HepG2 (cell line): ENCODE measurements at regions not wholly inside any gene's neighbourhood (a gene's known extent, or its start where the extent isn't known, plus 50 kb on each side); places are given as distances from the start of the nearest gene placed in this dataset.

Source experiments
- ATAC-seq: fragments of 200-7000 bp; cut with Tn5 transposase; 3 replicates; pipeline ENCODE4 v1.9.1; 2020; ENCODE audit warnings: mild to moderate bottlenecking, moderate library complexity
- BruUV-seq: library from RNA; stranded (reverse); fragments of 400-500 nt; replicated peaks from 2 replicates; lab custom pipeline; 2021; lab: Mats Ljungman, UMichigan
- CTCF ChIA-PET: fragments of 300-600 bp; formaldehyde crosslinking; extraction: SDS; loops from one replicate; lab custom pipeline; 2021; ENCODE audit warnings: low total read pairs, inconsistent platforms, low intra/inter-chr PET ratio; lab: Yijun Ruan, JAX
- POLR2A ChIA-PET: fragments of 350-600 bp; sonication (Branson Sonifier 250); formaldehyde crosslinking; loops from one replicate; lab custom pipeline; 2020; ENCODE audit warnings: antibody characterized with exemption, inconsistent platforms; lab: Yijun Ruan, JAX
- DNase-seq: peaks from one replicate; pipeline ENCODE4 v3.0.0-alpha.2; 2015; ENCODE audit warnings: low spot score
- FAIRE-seq: peaks from 3 replicates; lab custom pipeline; 2011; peaks lifted over from hg19 to GRCh38; lab: Jason Lieb, UNC
- H2AFZ ChIP-seq: one replicate; pipeline ENCODE4 v1.6.1; 2011; ENCODE audit warnings: low read length, inconsistent platforms
- H3K27ac ChIP-seq: fragments of 300-600 bp; 3 replicates; pipeline ENCODE4 v1.8.0; 2011; ENCODE audit warnings: mixed run types, mild to moderate bottlenecking, mixed read lengths, low read length, inconsistent platforms; ENCODE audit not compliant: insufficient read depth; ENCODE audit errors: extremely low read length
- H3K27me3 ChIP-seq, 2 experiments: fragments of 200-600 bp in 1 of 2; 2 replicates in 1 of 2; 3 replicates in 1 of 2; pipeline versions ENCODE4 v1.6.0 to v1.8.0; 2011; ENCODE audit warnings: low read length in 2 of 2, mild to moderate bottlenecking in 2 of 2, moderate library complexity in 2 of 2, inconsistent platforms in 1 of 2; ENCODE audit not compliant: insufficient read depth in 2 of 2, control insufficient read depth in 1 of 2
- H3K36me3 ChIP-seq, 2 experiments: fragments of 200-600 bp in 1 of 2; replicated peaks in 1 of 2; 2 replicates in 1 of 2; 3 replicates in 1 of 2; pipeline versions ENCODE4 v1.5.1 to v1.8.0; 2011; ENCODE audit warnings: low read length in 2 of 2, inconsistent platforms in 1 of 2; ENCODE audit not compliant: insufficient read depth in 2 of 2, control insufficient read depth in 1 of 2
- H3K4me1 ChIP-seq: 2 replicates; pipeline ENCODE4 v1.5.1; 2012; ENCODE audit warnings: low read length, inconsistent platforms; ENCODE audit not compliant: insufficient read depth
- H3K4me2 ChIP-seq: 2 replicates; pipeline ENCODE4 v1.6.0; 2011; ENCODE audit warnings: low read depth, low read length, inconsistent platforms
- H3K4me3 ChIP-seq, 3 experiments: fragments of 200-600 bp in 1 of 3; sonication (generic), shearing (Covaris generic) in 1 of 3; replicated peaks in 1 of 3; 2 replicates each; pipeline ENCODE4 v1.5.1; 2011 to 2016; ENCODE audit warnings: low read length in 3 of 3, inconsistent platforms in 2 of 3, low read depth in 2 of 3, mild to moderate bottlenecking in 2 of 3, control low read depth in 1 of 3, mixed read lengths in 1 of 3; ENCODE audit not compliant: insufficient read depth in 1 of 3
- H3K79me2 ChIP-seq: one replicate; pipeline ENCODE4 v1.6.1; 2011; ENCODE audit warnings: low read length, inconsistent platforms; ENCODE audit not compliant: insufficient read depth
- H3K9ac ChIP-seq: 2 replicates; pipeline ENCODE4 v1.6.0; 2011; ENCODE audit warnings: mild to moderate bottlenecking, low read depth, low read length, inconsistent platforms; ENCODE audit not compliant: insufficient read depth
- H3K9me3 ChIP-seq: 2 replicates; pipeline ENCODE4 v1.5.1; 2012; ENCODE audit warnings: mild to moderate bottlenecking, low read length
- H4K20me1 ChIP-seq: 2 replicates; pipeline ENCODE4 v1.6.0; 2011; ENCODE audit warnings: inconsistent platforms, mild to moderate bottlenecking, low read length, moderate library complexity; ENCODE audit not compliant: insufficient read depth
- ERF ChIP-seq: IDR thresholded peaks from 2 replicates; pipeline ENCODE4 v1.6.1; 2018; ENCODE audit warnings: missing biosample characterization, missing genetic modification reagents
- ETV5 ChIP-seq: IDR thresholded peaks from 2 replicates; pipeline ENCODE4 v1.6.1; 2018; ENCODE audit warnings: missing biosample characterization, missing genetic modification reagents, inconsistent platforms, borderline replicate concordance
- HIVEP1 ChIP-seq: sonication (generic); formaldehyde crosslinking; IDR thresholded peaks from 2 replicates; pipeline ENCODE4 v1.4.0; 2020; ENCODE audit warnings: mild to moderate bottlenecking, missing genetic modification reagents
- HMGXB4 ChIP-seq, 2 experiments: sonication (generic) in 1 of 2; formaldehyde crosslinking in 1 of 2; IDR thresholded peaks; 2 replicates each; pipeline versions ENCODE4 v1.4.0 to v1.6.1; 2018 to 2020; ENCODE audit warnings: missing genetic modification reagents in 2 of 2, borderline replicate concordance in 1 of 2, low read depth in 1 of 2, mild to moderate bottlenecking in 1 of 2, missing biosample characterization in 1 of 2
- NR2C2 ChIP-seq: sonication (generic); formaldehyde crosslinking; IDR thresholded peaks from 2 replicates; pipeline ENCODE4 v1.4.0; 2020; ENCODE audit warnings: missing genetic modification reagents, mild to moderate bottlenecking, moderate library complexity, borderline replicate concordance
- PHF20 ChIP-seq: sonication (generic); formaldehyde crosslinking; IDR thresholded peaks from 2 replicates; pipeline ENCODE4 v1.5.0; 2020; ENCODE audit warnings: mild to moderate bottlenecking, missing genetic modification reagents
- PLSCR1 ChIP-seq: sonication (generic); formaldehyde crosslinking; IDR thresholded peaks from 2 replicates; pipeline ENCODE4 v1.5.0; 2020; ENCODE audit warnings: missing genetic modification reagents, mild to moderate bottlenecking, borderline replicate concordance
- SETDB1 ChIP-seq: sonication (generic); formaldehyde crosslinking; IDR thresholded peaks from 2 replicates; pipeline ENCODE4 v1.5.1; 2020; ENCODE audit warnings: missing genetic modification reagents, mild to moderate bottlenecking, borderline replicate concordance
- TFE3 ChIP-seq: IDR thresholded peaks from 2 replicates; pipeline ENCODE4 v1.6.1; 2016
- ZBTB39 ChIP-seq: sonication (generic); formaldehyde crosslinking; IDR thresholded peaks from 2 replicates; pipeline ENCODE4 v1.5.0; 2020; ENCODE audit warnings: missing genetic modification reagents
- ZC3H4 ChIP-seq: sonication (generic); formaldehyde crosslinking; IDR thresholded peaks from 2 replicates; pipeline ENCODE4 v1.4.0; 2020; ENCODE audit warnings: missing genetic modification reagents, borderline replicate concordance
- ZFYVE20 ChIP-seq: sonication (generic); formaldehyde crosslinking; IDR thresholded peaks from 2 replicates; pipeline ENCODE4 v1.8.0; 2023; ENCODE audit warnings: low read depth, mild to moderate bottlenecking, moderate library complexity, missing genetic modification reagents, borderline replicate concordance
- ZNF343 ChIP-seq: sonication (generic); formaldehyde crosslinking; IDR thresholded peaks from 2 replicates; pipeline ENCODE4 v1.4.0; 2020; ENCODE audit warnings: mild to moderate bottlenecking, missing genetic modification reagents
- ZNF570 ChIP-seq: sonication (generic); formaldehyde crosslinking; IDR thresholded peaks from 2 replicates; pipeline ENCODE4 v1.4.0; 2020; ENCODE audit warnings: mild to moderate bottlenecking, missing genetic modification reagents, borderline replicate concordance
- ZNF629 ChIP-seq: sonication (generic); formaldehyde crosslinking; conservative IDR thresholded peaks from 2 replicates; pipeline ENCODE4 v1.5.0; 2020; ENCODE audit warnings: missing genetic modification reagents
- ZNF879 ChIP-seq: sonication (generic); formaldehyde crosslinking; IDR thresholded peaks from 2 replicates; pipeline ENCODE4 v1.8.1; 2023; ENCODE audit warnings: missing genetic modification reagents
- WGBS: methylation state at CpG from one replicate; pipeline ENCODE4 v1.1.6; 2017; ENCODE audit warnings: low lambda C conversion rate; 5-methylcytosine and 5-hydroxymethylcytosine counted together
- in situ Hi-C: cut with HindIII; loops from 2 replicates; pipeline ENCODE4 v1.10.0; 2017; ENCODE audit warnings: low pct_unique_long_range_greater_than_20kb; ENCODE audit not compliant: extremely low pct_ligation_motif_present
- intact Hi-C: fragments of 100-400 bp; cut with micrococcal nuclease; formaldehyde crosslinking; loops from one replicate; pipeline ENCODE4 v1.10.0; 2022; ENCODE audit not compliant: unreplicated experiment

- ATAC-seq (no peak), DNase-seq (no peak), FAIRE-seq (no peak)
- Histone ChIP-seq H2AFZ (no peak overlapping the region), H3K4me3 (no peak overlapping the region), H3K9ac (no peak overlapping the region), H3K4me1 (no peaks in the 10 kb centered on the region), H3K27me3 (0 out of 5 replicates have a peak, but pooled peaks cover 0 to 3% of the 10 kb centered on the region in 2 experiments), H3K36me3 (no peaks in the 10 kb centered on the region), H3K9me3 (no peaks in the 10 kb centered on the region), H3K79me2 (no peaks in the 10 kb centered on the region), H3K27ac (no peak overlapping the region), H4K20me1 (no peaks in the 10 kb centered on the region), H3K4me2 (no peak overlapping the region)
- ChIA-PET POLR2A (no interaction called here), CTCF (no interaction called here)
- in situ Hi-C loops, result no loop called here
- intact Hi-C loops, result no loop called here
- 25% methylated on average over 6 of the region's 6 CpGs for WGBS
- no TSS peak for BruUV-seq
- TF ChIP-seq ZNF629 (CRISPR knock-in tag) (no peak), ERF (CRISPR knock-in tag) (no peak), PLSCR1 (no peak), ZC3H4 (CRISPR knock-in tag) (no peak), SETDB1 (CRISPR knock-in tag) (no peak), HIVEP1 (no peak), NR2C2 (CRISPR knock-in tag) (no peak), ZBTB39 (CRISPR knock-in tag) (no peak), PHF20 (CRISPR knock-in tag) (no peak), ZNF879 (no peak), ETV5 (CRISPR knock-in tag) (no peak), HMGXB4 (CRISPR knock-in tag; IDR thresholded peaks at IDR 0.05; ENCODE audit: borderline replicate concordance in 1 of 2, low read depth in 1 of 2) (no peak), ZNF343 (CRISPR knock-in tag) (no peak), TFE3 (no peak), ZFYVE20 (CRISPR knock-in tag) (no peak), ZNF570 (CRISPR knock-in tag) (no peak)
Measured at GRCh38 chr1:163436140-163436812, 114.5 kb downstream of the NUF2 start.
